PC-3 (cell line): ENCODE measurements at regions not wholly inside any gene's neighbourhood (a gene's known extent, or its start where the extent isn't known, plus 50 kb on each side); places are given as distances from the start of the nearest gene placed in this dataset.

Experiments
- CTCF ChIP-seq: fragments of 300-600 bp; sonication (generic); conservative IDR thresholded peaks from 2 replicates; pipeline ENCODE4 v1.5.1; 2017; ENCODE audit warnings: antibody characterized with exemption, low read depth, mild to moderate bottlenecking, low read length
- EZH2phosphoT487 ChIP-seq: fragments of 300-600 bp; sonication (generic); IDR thresholded peaks from 2 replicates; pipeline ENCODE4 v1.6.1; 2018; ENCODE audit warnings: mild to moderate bottlenecking, antibody characterized with exemption, low read length, borderline replicate concordance

GRCh38 chr14:76933515-76933914 lies 95.0 kb downstream of the IRF2BPL start:
- TF ChIP-seq CTCF (no peak), EZH2phosphoT487 (no peak)
